B cell (primary cell): ENCODE measurements at regions not wholly inside any gene's neighbourhood (a gene's known extent, or its start where the extent isn't known, plus 50 kb on each side); places are given as distances from the start of the nearest gene placed in this dataset.

ENCODE experiments used
- ATAC-seq: fragments of 200-7000 bp; cut with Tn5 transposase; one replicate; pipeline ENCODE4 v1.10.0; 2021; ENCODE audit warnings: low read depth, mild to moderate bottlenecking, moderate number of reproducible peaks, moderate library complexity
- CTCF ChIA-PET: fragments of 350-600 bp; sonication (Branson Sonifier 250); formaldehyde crosslinking; loops from one replicate; lab custom pipeline; 2021; ENCODE audit warnings: antibody characterized with exemption, inconsistent platforms; lab: Charles Lee
- POLR2A ChIA-PET: fragments of 350-600 bp; sonication (Branson Sonifier 250); formaldehyde crosslinking; loops from one replicate; lab custom pipeline; 2021; ENCODE audit warnings: antibody characterized with exemption; lab: Charles Lee
- DNase-seq: peaks from one replicate; pipeline ENCODE4 v3.0.0; 2013
- H2AFZ ChIP-seq: 2 replicates; pipeline ENCODE4 v1.6.1; 2012; ENCODE audit warnings: mild to moderate bottlenecking, low read depth, low read length; ENCODE audit not compliant: insufficient read depth, poor library complexity, severe bottlenecking
- H3K27ac ChIP-seq, 2 donors: 1 replicate in 1 of 2; 2 replicates in 1 of 2; pipeline ENCODE4 v1.5.1; 2012 to 2013; ENCODE audit warnings: low read length in 2 of 2, mild to moderate bottlenecking in 2 of 2, moderate library complexity in 1 of 2
- H3K27me3 ChIP-seq, 4 experiments: fragments of 200-600 bp in 1 of 4; sonication (generic) in 1 of 4; replicated peaks in 1 of 4; 1 replicate in 2 of 4; 2 replicates in 2 of 4; pipeline versions ENCODE4 v1.6.1 to v1.7.0; 2013 to 2016; ENCODE audit warnings: low read length in 3 of 4, mild to moderate bottlenecking in 2 of 4, mixed read lengths in 1 of 4, moderate library complexity in 1 of 4; ENCODE audit not compliant: insufficient read depth in 4 of 4, control insufficient read depth in 3 of 4; ENCODE audit errors: control extremely low read depth in 1 of 4
- H3K36me3 ChIP-seq, 2 experiments: replicated peaks in 1 of 2; 1 replicate in 1 of 2; 2 replicates in 1 of 2; pipeline versions ENCODE4 v1.6.1 to v1.7.1; 2013; ENCODE audit warnings: low read length in 1 of 2; ENCODE audit not compliant: insufficient read depth in 2 of 2, control insufficient read depth in 1 of 2; ENCODE audit errors: control extremely low read depth in 1 of 2, extremely low read depth in 1 of 2
- H3K4me1 ChIP-seq, 2 donors: fragments of 200-600 bp in 1 of 2; sonication (generic) in 1 of 2; 1 replicate in 1 of 2; 2 replicates in 1 of 2; pipeline versions ENCODE4 v1.5.1 to v1.6.1; 2013 to 2017; ENCODE audit warnings: low read length in 2 of 2; ENCODE audit not compliant: control insufficient read depth in 2 of 2, insufficient read depth in 2 of 2
- H3K4me2 ChIP-seq: replicated peaks from 2 replicates; pipeline ENCODE3; 2012; ENCODE audit warnings: mild to moderate bottlenecking, low read depth, low read length; ENCODE audit not compliant: poor library complexity, severe bottlenecking
- H3K4me3 ChIP-seq, 5 experiments: fragments of 200-600 bp in 1 of 5; sonication (generic) in 1 of 5; 1 replicate in 3 of 5; 2 replicates in 2 of 5; pipeline versions ENCODE4 v1.5.1 to v1.7.0; 2011 to 2016; ENCODE audit warnings: low read length in 4 of 5, mild to moderate bottlenecking in 4 of 5, low read depth in 2 of 5, control low read depth in 1 of 5, moderate library complexity in 1 of 5; ENCODE audit not compliant: insufficient read depth in 1 of 5; ENCODE audit errors: control extremely low read depth in 1 of 5, extremely low read depth in 1 of 5
- H3K79me2 ChIP-seq: fragments of 200-600 bp; sonication (generic); one replicate; pipeline ENCODE4 v1.6.0; 2016; ENCODE audit warnings: low read length; ENCODE audit not compliant: control insufficient read depth, insufficient read depth
- H3K9ac ChIP-seq: fragments of 200-600 bp; sonication (generic); 2 replicates; pipeline ENCODE4 v1.6.1; 2017; ENCODE audit warnings: mild to moderate bottlenecking, low read length, moderate library complexity
- H3K9me3 ChIP-seq, 3 donors: one replicate each; pipeline versions ENCODE4 v1.6.1 to v1.7.1; 2013; ENCODE audit warnings: low read length in 2 of 3; ENCODE audit not compliant: control insufficient read depth in 2 of 3, insufficient read depth in 1 of 3; ENCODE audit errors: control extremely low read depth in 1 of 3
- H4K20me1 ChIP-seq: 2 replicates; pipeline ENCODE4 v1.6.0; 2012; ENCODE audit warnings: mild to moderate bottlenecking, low read length; ENCODE audit not compliant: insufficient read depth, control insufficient read depth, poor library complexity, severe bottlenecking
- H3K27ac Mint-ChIP-seq: one replicate; pipeline ENCODE4 v1.8.0; 2021; ENCODE audit warnings: mixed read lengths
- H3K27me3 Mint-ChIP-seq: one replicate; pipeline ENCODE4 v1.8.0; 2021; ENCODE audit warnings: mixed read lengths
- H3K4me1 Mint-ChIP-seq: one replicate; pipeline ENCODE4 v1.8.0; 2021; ENCODE audit warnings: mixed read lengths
- H3K4me3 Mint-ChIP-seq: one replicate; pipeline ENCODE4 v1.8.0; 2021; ENCODE audit warnings: mixed read lengths
- H3K9me3 Mint-ChIP-seq: one replicate; pipeline ENCODE4 v1.8.0; 2022; ENCODE audit warnings: mixed read lengths; ENCODE audit not compliant: insufficient read depth
- CTCF ChIP-seq: fragments of 200-600 bp; IDR thresholded peaks from one replicate; pipeline ENCODE4 v1.8.0; 2022; ENCODE audit warnings: antibody characterized with exemption, mild to moderate bottlenecking
- EZH2 ChIP-seq: IDR thresholded peaks from 2 replicates; pipeline ENCODE4 v1.6.1; 2012; ENCODE audit warnings: borderline replicate concordance, low read depth, mild to moderate bottlenecking, moderate library complexity, low read length; ENCODE audit not compliant: insufficient read depth, poor library complexity, severe bottlenecking
- WGBS: methylation state at CpG from one replicate; pipeline ENCODE4 v1.1.5; 2013; ENCODE audit warnings: missing lambda C conversion rate; ENCODE audit not compliant: insufficient coverage; 5-methylcytosine and 5-hydroxymethylcytosine counted together
- intact Hi-C: fragments of 100-400 bp; cut with micrococcal nuclease; formaldehyde crosslinking; loops from one replicate; pipeline ENCODE4 v1.10.0; 2022

GRCh38 chr14:71751264-71751663 is 181.0 kb upstream of the RGS6 start:
- H3K4me1 ChIP-seq: peaks cover 3 to 4% of the 10 kb centered on the region in 2 donors
- no peak overlapping the region for H3K4me3 Mint-ChIP-seq
- H3K27me3 Mint-ChIP-seq: peaks cover 5% of the 10 kb centered on the region
- H3K9me3 ChIP-seq: peaks cover 0 to 9% (median 8%) of the 10 kb centered on the region in 3 donors
- no peak overlapping the region for H3K4me2 ChIP-seq
- H3K4me3 ChIP-seq: no peak overlapping the region
- H3K9me3 Mint-ChIP-seq: peaks cover 2% of the 10 kb centered on the region
- H3K27me3 ChIP-seq: peaks cover 0 to 5% (median 0%) of the 10 kb centered on the region in 4 experiments
- intact Hi-C loops: loop anchor here (5.0 kb wide), 1 partner anchor 429 kb away; the partner anchor contains the start of gene SIPA1L1
- 92% methylated on average over 2 of the region's 2 CpGs for WGBS
- CTCF ChIA-PET: interaction anchor here (1.1 to 9.6 kb wide), 6 partner anchors 10 to 701 kb away, joined by 3 to 310 read pairs (median 8); no protein-coding TSS in a partner anchor
- H3K36me3 ChIP-seq: no peaks in the 10 kb centered on the region
- no peaks in the 10 kb centered on the region for H3K4me1 Mint-ChIP-seq
- no peak overlapping the region for H3K9ac ChIP-seq
- no peaks in the 10 kb centered on the region for H3K79me2 ChIP-seq
- H4K20me1 ChIP-seq: no peaks in the 10 kb centered on the region
- TF ChIP-seq EZH2: no peak
- no peak for TF ChIP-seq CTCF
- DNase-seq: no peak
- POLR2A ChIA-PET: no interaction called here
- no peak overlapping the region for H3K27ac ChIP-seq
- H2AFZ ChIP-seq: no peak overlapping the region
- no peak for ATAC-seq
- no peak overlapping the region for H3K27ac Mint-ChIP-seq

- peaks cover 5% of the 10 kb centered on the region for H3K27me3 Mint-ChIP-seq
- H3K4me3 ChIP-seq: no peak overlapping the region
- no peaks in the 10 kb centered on the region for H3K79me2 ChIP-seq
- no peak overlapping the region for H3K27ac ChIP-seq
- no peak for ATAC-seq
- peaks cover 2% of the 10 kb centered on the region for H3K9me3 Mint-ChIP-seq
- DNase-seq: no peak
- CTCF ChIA-PET: interaction anchor here (0.6 to 9.6 kb wide), 30 partner anchors 8 to 703 kb away, joined by 3 to 310 read pairs (median 5); no protein-coding TSS in a partner anchor
- H3K27ac Mint-ChIP-seq: no peak overlapping the region
- WGBS: 86% methylated on average over 9 of the region's 23 CpGs
- H3K9me3 ChIP-seq: peaks cover 0 to 9% (median 8%) of the 10 kb centered on the region in 3 donors
- no peaks in the 10 kb centered on the region for H3K36me3 ChIP-seq
- no peak overlapping the region for H3K9ac ChIP-seq
- no peaks in the 10 kb centered on the region for H4K20me1 ChIP-seq
- no peak overlapping the region for H3K4me2 ChIP-seq
- H3K4me3 Mint-ChIP-seq: no peak overlapping the region
- no peaks in the 10 kb centered on the region for H3K4me1 Mint-ChIP-seq
- H3K4me1 ChIP-seq: peaks cover 3 to 4% of the 10 kb centered on the region in 2 donors
- TF ChIP-seq EZH2 (no peak), CTCF (no peak)
- no peak overlapping the region for H2AFZ ChIP-seq
- H3K27me3 ChIP-seq: peaks cover 0 to 5% (median 0%) of the 10 kb centered on the region in 4 experiments
- intact Hi-C loops: loop anchor here (2.0 to 5.0 kb wide), 2 partner anchors 430 to 701 kb away; partner anchors contain the start of gene SIPA1L1
- POLR2A ChIA-PET: no interaction called here
These were observed 180.0 kb upstream of the RGS6 start for GRCh38 chr14:71752111-71752738.
